Lung (tissue), 11 donors: ENCODE measurements at regions not wholly inside any gene's neighbourhood (a gene's known extent, or its start where the extent isn't known, plus 50 kb on each side); places are given as distances from the start of the nearest gene placed in this dataset.
A peak's percentile ranks its signal among the peaks of the same experiment; 100 is the strongest.

Experiments used
- ATAC-seq: fragments of 200-7000 bp; cut with Tn5 transposase; one replicate; pipeline ENCODE4 v1.9.1; 2020; ENCODE audit warnings: moderate number of reproducible peaks; ENCODE audit not compliant: insufficient read depth, low FRiP score
- DNase-seq, 3 donors: peaks; one replicate each; pipeline ENCODE4 v3.0.0-alpha.2; 2013 to 2017
- H3K27ac ChIP-seq, 2 donors: one replicate each; pipeline ENCODE4 v1.5.1; 2013; ENCODE audit warnings: mild to moderate bottlenecking in 2 of 2, moderate library complexity in 2 of 2, control low read depth in 1 of 2, inconsistent platforms in 1 of 2, low read depth in 1 of 2, low read length in 1 of 2
- H3K27me3 ChIP-seq, 3 donors: one replicate each; pipeline ENCODE4 v1.5.1; 2013; ENCODE audit warnings: low read length in 2 of 3; ENCODE audit not compliant: control insufficient read depth in 3 of 3, insufficient read depth in 3 of 3
- H3K36me3 ChIP-seq, 4 donors: one replicate each; pipeline ENCODE4 v1.5.1; 2013; ENCODE audit warnings: low read length in 4 of 4, mild to moderate bottlenecking in 1 of 4, moderate library complexity in 1 of 4; ENCODE audit not compliant: control insufficient read depth in 4 of 4, insufficient read depth in 4 of 4
- H3K4me1 ChIP-seq, 5 donors: one replicate each; pipeline ENCODE4 v1.5.1; 2013; ENCODE audit warnings: low read length in 5 of 5, mild to moderate bottlenecking in 2 of 5, moderate library complexity in 1 of 5; ENCODE audit not compliant: control insufficient read depth in 5 of 5, insufficient read depth in 5 of 5
- H3K4me3 ChIP-seq: one replicate; pipeline ENCODE4 v1.5.1; 2013; ENCODE audit warnings: mild to moderate bottlenecking, control low read depth, moderate library complexity
- H3K9ac ChIP-seq, 2 donors: one replicate each; pipeline ENCODE4 v1.5.1; 2013; ENCODE audit warnings: low read length in 2 of 2, control low read depth in 1 of 2; ENCODE audit not compliant: insufficient read depth in 1 of 2
- H3K9me3 ChIP-seq, 4 donors: one replicate each; pipeline ENCODE4 v1.5.1; 2013; ENCODE audit warnings: low read length in 3 of 4, mild to moderate bottlenecking in 1 of 4, moderate library complexity in 1 of 4; ENCODE audit not compliant: control insufficient read depth in 4 of 4, insufficient read depth in 3 of 4
- CTCF ChIP-seq: IDR thresholded peaks from 2 replicates; pipeline ENCODE4 v1.5.1; 2012; ENCODE audit warnings: mild to moderate bottlenecking; ENCODE audit errors: control extremely low read depth, extremely low read depth
- WGBS, 2 donors: extraction: QIAGEN DNeasy Blood & Tissue Kit; methylation state at CpG; one replicate each; pipeline ENCODE4 v1.1.7; 2013; 5-methylcytosine and 5-hydroxymethylcytosine counted together
- donor health status: control.
- donor health status: control.
- donor health status: Bipolar disorder and iron deficiency.
- donor health status: healthy.
- donor health status: DM: yes; HTN: yes; CAD: no.

- Histone ChIP-seq H3K4me3 (no peak overlapping the region), H3K9ac (peak overlapping the region in 1 of 2 donors; percentile 98), H3K9me3 (no peaks in the 10 kb centered on the region), H3K27ac (no peak overlapping the region), H3K27me3 (no peaks in the 10 kb centered on the region), H3K36me3 (no peaks in the 10 kb centered on the region), H3K4me1 (peaks cover 3 to 14% (median 5%) of the 10 kb centered on the region in 5 donors)
- DNase-seq (peak in 1 of 3 donors; percentile 61), ATAC-seq (no peak)
- WGBS, 2 donors = 66 to 77% methylated on average over 13 of the region's 13 CpGs
- TF ChIP-seq CTCF = no peak
Observed at GRCh38 chr6:108781419-108782100, 66.7 kb upstream of the ARMC2 start.

GRCh38 chr6:108782179-108783041 lies 65.8 kb upstream of the ARMC2 start:
- peak; percentile 93 for ATAC-seq

GRCh38 chr6:108785653-108786052 lies 62.6 kb upstream of the ARMC2 start:
- TF ChIP-seq CTCF = no peak
- H3K27ac ChIP-seq = no peak overlapping the region
- H3K4me1 ChIP-seq = peaks cover 3 to 14% (median 5%) of the 10 kb centered on the region in 5 donors
- no peaks in the 10 kb centered on the region for H3K36me3 ChIP-seq
- no peaks in the 10 kb centered on the region for H3K27me3 ChIP-seq
- no peak overlapping the region for H3K4me3 ChIP-seq
- ATAC-seq = no peak
- no peaks in the 10 kb centered on the region for H3K9me3 ChIP-seq
- DNase-seq = no peak
- H3K9ac ChIP-seq = no peak overlapping the region
- 88 to 90% methylated on average over 7 of the region's 7 CpGs for WGBS, 2 donors

More at GRCh38 chr6:108782179-108783041, 65.8 kb upstream of the ARMC2 start:
- Histone ChIP-seq H3K4me3 (no peak overlapping the region), H3K4me1 (peaks cover 3 to 14% (median 5%) of the 10 kb centered on the region in 5 donors), H3K27me3 (no peaks in the 10 kb centered on the region), H3K9me3 (no peaks in the 10 kb centered on the region), H3K36me3 (no peaks in the 10 kb centered on the region), H3K9ac (peak overlapping the region in 1 of 2 donors; percentile 98), H3K27ac (peak overlapping the region in 1 of 2 donors; percentile 43)
- peak; percentile 67 for TF ChIP-seq CTCF
- 2 to 3% methylated on average over 22 of the region's 22 CpGs for WGBS, 2 donors
- DNase-seq = peak; percentile 82 to 90 (median 87)
